NCI-H1105 (cell line): ENCODE measurements at regions not wholly inside any gene's neighbourhood (a gene's known extent, or its start where the extent isn't known, plus 50 kb on each side); places are given as distances from the start of the nearest gene placed in this dataset.
"Not testable (repeated sequence)": the region's sequence is repeated elsewhere in the genome, so short reads cannot be mapped to it uniquely, and the experiment has no call there.

Source experiments
- DNase-seq: peaks from one replicate; lab custom pipeline; 2025; lab: John Stamatoyannopoulos, UW

DNA sequence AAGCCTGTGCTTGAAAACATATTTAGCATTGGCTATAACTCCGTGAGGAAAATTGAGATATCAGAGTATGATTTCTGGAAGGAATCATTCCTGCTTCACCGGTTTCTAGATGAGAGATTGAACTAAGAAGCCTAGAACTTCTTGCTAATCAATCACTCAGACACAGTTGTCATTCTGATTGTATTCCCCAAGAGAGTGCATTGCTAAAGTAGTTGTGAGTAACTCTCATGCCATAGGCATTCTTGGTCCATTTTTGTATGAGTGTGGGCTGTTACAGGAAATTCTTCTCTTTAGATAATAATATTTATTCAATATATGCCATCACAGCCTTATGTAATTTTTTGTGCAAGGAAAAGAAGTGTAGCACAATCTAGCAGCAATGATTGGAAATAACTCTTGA, 893.3 kb upstream of the MDGA2 start:
- no peak for DNase-seq

DNA sequence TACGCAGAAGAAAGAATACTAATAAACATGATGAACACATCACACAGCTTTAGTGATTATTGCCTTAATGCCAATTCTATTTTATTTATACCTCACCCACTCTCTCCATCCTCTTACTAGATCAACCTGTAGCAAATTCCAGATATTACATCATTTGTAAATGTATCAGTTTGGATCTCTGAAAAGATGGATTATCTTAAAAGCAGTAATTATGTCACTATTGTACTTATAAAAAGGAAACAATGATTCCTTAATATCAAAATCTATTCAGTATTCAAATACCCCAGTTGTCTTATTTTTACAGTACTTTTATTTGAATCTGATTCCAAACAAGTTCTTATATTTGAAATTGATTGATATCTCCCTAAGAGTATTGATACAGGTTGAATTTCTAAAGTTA, 892.8 kb upstream of the MDGA2 start:
- no peak for DNase-seq

DNA sequence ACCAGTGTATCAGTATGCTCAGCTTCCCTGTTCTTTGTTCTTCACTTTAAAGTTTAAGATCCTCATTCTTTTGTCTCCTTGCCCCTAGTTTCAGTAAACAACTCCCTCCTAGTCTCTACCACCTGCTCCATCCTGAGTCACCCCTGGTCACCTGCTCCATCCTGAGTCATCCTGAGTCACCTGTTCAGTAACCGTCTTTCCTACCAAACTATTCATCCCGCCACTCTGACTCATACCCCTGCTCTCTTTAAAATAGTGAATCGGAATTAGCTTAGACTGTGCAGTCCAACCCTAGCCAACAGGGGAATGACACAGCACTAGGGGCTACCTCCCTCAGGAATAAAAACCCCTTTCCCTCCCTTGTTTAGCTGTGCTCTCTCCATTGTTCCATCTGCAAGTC, 888.1 kb upstream of the MDGA2 start:
- DNase-seq, result no peak

DNA sequence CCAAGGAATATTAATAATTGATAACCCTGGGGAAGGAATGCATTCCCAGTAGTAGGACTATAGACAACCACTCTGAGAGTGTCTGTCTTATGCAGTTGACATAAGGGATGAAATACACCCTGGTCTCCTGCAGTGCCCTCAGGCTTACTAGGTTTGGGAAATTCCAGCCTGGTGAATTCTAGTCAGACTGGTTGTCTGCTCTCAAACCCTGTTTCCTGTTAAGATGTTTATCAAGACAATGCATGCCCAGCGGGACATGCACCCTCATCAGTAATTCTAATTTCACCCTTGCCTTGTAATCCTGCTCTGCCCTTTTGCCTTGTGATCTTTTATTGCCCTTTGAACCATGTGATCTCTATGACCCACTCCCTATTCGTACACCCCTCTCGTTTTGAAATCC, 886.0 kb upstream of the MDGA2 start:
- not testable (repeated sequence) for DNase-seq

DNA sequence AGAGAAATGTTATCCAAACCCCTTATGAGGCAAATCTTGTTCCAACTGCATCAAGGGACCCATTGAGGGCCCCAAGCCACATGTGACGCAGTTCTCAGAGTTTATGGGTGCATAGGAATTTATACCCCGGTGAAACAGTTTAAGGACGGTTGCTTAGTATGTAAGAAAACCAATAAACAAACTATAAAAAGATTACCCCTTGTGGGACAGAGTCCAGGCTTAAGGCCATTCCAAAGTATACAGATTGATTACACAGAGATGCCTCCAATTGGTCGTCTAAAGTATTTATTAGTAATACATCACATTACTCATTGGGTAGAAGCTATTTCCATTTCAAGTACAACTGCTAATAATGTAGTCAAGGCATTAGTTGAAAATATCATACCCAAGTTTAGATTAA, 885.0 kb upstream of the MDGA2 start:
- DNase-seq, result no peak

DNA sequence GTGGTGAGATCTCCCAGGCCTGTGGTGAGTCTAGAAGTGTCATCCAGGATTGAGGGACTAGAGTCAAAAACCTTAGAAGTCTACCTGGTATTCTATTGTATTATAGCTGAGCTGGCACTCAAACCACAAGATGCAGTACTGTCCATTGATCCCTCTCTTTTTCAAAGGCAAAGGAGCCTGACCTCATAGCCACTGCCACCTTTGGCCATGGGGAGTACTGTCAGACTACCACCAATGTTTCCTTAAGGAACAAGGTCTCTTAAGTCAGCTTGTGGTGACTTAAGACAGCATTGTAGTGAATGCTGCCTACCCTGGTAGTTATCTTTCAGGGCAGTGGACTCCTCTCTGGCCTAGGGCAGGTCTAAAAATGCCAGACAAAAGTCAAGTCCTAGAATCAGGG, 878.0 kb upstream of the MDGA2 start:
- DNase-seq, result no peak

DNA sequence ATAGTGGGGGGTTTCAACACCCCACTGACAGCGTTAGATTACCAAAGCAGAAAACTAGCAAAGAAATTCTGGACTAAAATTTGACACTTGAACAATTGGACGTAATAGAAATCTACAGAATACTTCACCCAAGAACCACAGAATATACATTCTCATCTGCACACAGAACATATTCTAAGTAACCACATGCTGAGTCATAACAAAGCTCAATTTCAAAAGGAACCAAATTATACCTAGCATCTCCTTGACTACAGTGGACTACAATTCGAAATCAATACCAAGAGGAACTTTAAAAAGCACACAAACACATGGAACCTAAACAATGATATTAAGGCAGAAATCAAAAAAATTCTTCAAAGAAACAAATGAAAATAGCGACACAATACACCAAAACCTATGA, 871.6 kb upstream of the MDGA2 start:
- DNase-seq, result no peak

DNA sequence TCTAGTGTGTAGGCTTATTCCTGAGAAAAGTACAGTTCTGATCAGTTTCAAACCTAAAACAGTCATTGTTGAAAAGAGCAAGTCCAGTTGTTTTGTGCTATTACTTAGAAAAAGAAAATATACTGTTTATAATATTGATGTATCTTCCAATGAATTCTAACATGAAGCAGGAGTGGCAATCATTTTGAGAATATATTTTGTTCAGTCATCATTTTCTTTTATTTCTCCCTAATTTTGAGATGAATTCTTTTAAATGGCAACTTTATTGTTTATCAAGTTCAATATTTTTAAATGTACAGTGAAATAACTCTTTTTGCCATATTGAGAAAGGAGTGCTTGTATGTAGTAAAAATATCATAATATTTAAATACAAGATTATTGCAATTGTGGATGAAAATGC, 862.2 kb upstream of the MDGA2 start:
- no peak for DNase-seq

DNA sequence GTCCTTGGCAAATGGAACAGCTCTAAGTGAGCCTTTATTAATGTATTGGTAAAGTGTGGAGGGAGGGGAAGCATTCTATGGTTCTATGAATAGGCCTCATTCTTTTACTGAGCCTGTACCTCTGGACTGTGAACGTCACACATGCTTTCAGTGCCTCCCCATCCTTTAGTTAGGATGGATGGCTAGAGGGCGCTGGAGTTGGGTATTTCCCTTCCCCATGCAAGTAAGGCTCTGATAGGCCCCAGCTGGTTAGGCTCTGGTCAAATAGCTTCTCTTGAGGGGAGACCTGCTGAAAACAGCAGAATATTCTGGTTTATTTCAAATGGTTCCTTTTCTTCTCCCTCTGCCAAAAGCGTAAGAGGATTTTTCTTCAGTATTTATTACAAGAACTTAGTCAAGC, 860.9 kb upstream of the MDGA2 start:
- DNase-seq, result no peak

DNA sequence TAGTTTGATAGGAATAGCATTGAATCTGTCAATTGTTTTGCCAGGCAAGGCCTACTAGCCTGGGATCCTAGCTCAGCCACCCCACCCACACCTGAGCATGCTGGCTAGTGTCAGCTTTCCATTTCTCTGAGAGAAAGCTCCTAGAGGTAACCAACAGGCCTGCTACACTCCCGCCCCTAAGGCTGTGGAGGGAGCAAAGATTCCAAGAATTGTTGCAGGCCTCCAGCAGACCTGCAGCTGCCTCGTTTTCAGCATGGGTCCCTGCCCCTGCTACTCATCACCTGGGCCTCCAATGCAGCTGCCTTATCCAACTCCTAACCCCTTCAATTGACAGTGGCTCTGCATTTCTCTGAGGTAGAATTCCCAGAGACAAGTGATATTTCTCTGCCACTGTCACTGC, 852.4 kb upstream of the MDGA2 start:
- DNase-seq, result no peak

DNA sequence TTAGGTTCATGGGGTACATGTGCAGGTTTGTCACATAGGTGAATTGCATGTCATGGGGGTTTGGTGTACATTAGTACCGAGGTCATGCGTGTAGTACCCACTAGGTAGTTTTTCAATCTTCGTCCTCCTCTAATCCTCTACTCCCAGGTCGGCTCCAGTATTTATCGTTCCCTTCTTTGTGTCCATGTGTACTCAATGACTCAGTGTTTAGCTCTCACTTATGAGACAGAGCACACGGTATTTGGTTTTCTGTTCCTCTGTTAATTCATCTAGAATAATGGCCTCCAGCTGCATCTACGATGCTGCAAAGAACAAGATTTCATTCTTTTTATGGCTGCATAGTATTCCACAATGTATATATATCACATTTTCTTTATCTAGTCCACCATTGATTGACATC, 850.9 kb upstream of the MDGA2 start:
- DNase-seq, result no peak

DNA sequence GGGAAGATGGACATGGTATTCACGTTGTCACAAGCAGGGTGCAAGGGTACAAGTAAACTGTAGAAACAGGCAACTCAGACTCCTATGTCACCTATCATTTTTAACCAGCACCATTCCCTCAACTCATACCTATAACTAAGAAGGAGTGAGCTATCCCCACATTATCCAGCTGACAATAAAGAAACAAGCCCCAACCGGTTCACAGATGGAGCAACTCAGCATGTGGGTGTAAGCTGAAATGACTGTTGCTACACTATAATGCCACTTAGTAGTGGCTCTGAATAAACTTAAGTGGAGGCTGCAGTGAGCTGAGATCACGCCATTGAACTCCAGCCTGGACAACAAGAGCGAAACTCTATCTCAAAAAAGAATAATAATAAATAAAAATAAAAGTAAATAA, 829.5 kb upstream of the MDGA2 start:
- DNase-seq, result no peak

DNA sequence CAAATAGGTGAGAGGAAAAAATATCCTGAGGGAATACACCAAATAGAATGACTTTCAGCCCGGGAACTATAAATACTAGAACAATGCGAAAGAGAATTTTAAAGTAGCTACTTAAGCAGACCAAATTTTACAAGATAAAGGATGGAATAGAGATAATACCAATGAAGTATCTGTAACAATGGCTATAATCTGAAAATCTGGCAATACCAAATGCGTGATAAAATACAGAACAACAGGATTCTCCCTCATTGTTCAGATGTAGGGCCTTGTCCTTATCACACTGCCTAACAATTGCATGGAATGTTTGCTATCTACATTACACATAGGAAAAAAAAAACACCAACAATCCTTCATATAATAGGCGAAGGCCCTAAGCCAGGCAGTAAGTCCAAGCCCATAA, 815.4 kb upstream of the MDGA2 start:
- DNase-seq, result no peak

DNA sequence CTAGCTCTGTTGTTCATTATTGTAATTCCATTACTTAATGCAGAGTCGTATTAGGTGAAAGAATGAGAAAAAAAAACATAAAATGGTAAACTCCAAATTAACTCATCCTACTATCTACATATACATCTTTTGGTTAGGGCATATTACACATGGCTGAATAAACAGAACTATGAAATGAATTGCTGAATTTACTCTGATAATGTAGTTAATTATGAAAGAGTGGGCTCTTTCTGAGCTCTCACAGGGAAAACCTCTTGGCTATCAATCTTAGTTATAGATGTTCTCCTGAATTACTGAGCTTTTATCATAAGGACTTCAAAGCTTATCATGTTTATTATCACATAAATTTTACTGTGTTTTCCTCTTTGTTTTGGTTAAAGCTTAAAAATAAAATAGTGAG, 798.5 kb upstream of the MDGA2 start:
- DNase-seq, result no peak

DNA sequence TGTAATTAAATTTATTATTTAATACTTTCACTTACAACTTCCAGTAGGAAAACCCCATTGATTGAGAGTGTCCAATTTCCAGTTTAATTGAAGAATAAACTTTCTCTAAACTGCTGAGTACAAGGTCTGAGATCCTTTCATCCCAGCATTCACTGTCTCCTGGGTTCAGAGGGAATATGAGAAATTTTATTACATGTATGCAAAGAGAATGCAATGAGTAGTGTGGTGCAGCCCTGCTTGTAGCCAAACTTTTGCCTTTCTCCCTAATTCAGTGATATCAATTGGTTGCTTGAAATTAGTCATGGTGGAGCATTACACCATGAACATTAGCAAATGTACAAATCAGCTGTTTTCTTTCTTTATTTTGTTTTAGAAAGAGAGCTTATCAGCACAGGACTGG, 780.6 kb upstream of the MDGA2 start:
- no peak for DNase-seq

DNA sequence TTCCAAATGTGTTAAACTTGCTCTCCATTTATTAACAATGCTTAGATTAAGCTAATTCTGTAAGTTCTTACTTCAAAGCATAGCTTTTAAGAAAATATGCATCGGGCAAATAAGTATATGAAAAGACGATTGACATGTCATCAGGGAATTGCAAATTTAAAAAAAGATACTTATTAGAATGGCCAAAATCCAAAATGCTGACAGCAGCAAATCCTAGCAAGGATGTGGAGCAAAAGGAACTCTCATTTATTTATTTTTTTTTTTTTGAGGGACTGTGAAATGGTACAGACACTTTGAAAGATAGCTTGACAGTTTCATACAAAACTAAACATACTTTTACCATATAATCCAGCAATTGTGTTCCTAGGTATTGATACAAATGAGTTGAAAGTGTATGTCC, 779.5 kb upstream of the MDGA2 start:
- no peak for DNase-seq

DNA sequence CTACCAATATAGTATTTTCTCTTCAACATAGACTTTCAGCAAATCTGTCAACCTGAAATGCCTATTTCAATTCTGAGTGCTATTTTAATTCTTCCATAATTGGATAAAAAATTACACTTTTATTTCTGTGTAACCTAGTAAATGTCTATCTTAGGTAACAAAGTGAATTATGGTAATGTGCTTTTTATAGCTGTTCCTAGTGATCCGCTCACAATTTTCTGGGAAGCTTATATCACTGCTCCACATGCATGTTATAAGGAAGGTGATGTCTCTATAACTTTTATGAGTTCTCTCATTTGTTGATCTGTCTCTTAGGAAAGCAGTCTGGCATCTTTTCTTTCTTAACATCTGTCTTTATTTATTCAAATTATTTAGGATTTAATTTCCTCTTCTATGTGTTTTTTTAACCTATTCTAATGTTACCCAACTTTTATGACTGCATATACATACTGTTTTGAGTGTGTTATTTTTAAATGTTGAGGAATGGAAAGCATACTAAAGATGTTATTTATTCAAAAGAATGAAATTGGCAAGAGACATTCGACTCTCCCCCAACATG, 777.1 kb upstream of the MDGA2 start:
- no peak for DNase-seq

DNA sequence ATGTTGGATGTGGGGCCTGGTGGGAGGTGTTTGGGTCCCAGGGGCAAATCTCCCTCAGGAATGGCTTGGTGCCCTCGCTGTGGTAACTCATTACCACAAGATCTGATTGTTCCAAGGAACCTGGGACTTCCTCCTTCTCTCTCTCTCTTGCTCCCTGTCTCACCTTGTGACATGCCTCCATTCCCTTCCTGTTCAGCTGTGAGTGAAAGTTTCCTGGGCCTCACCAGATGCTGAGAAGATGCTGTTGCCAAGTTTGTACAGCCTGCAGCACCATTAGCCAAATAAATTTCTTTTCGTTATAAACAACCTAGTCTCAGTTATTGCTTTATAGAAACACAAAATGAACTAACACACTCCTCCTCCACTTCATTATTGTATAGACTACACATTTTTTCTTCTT, 759.8 kb upstream of the MDGA2 start:
- no peak for DNase-seq

DNA sequence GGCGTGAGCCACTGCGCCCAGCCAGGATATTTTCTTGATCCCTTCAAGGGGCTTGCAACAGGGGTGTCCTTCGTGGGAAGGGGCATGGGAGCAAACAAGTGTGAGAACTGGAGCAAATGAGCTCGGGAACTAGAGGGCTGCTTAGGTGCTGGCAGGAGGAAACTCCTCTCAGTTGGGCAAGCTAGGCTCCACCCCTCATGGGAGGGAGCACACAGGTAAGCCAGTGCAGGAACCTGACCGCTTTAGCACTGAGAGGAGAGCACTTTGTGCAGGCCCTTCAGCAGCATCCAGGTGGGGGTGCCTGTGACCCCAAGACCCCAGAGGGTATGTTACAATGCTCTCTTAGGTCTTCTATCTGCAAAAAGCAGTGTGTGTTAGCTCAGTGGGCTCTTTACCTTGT, 755.4 kb upstream of the MDGA2 start:
- no peak for DNase-seq

DNA sequence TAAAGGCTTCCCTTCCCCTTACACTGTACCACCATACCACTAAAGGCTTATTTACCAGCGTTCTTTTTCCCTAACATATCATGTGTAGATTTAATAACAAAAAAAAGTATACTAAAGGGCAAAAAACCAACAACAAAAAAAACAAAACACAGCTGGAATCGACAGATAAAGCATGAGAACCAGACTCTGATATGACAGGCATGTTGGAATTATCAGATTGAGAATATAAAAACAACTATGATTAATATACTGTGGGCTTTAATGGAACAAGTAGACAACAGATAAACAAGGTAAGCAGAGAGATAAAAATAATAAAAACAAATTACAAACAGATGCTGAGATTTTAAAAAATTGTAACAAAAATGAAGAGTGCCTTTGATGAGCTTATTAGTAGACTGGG, 754.1 kb upstream of the MDGA2 start:
- DNase-seq, result no peak

DNA sequence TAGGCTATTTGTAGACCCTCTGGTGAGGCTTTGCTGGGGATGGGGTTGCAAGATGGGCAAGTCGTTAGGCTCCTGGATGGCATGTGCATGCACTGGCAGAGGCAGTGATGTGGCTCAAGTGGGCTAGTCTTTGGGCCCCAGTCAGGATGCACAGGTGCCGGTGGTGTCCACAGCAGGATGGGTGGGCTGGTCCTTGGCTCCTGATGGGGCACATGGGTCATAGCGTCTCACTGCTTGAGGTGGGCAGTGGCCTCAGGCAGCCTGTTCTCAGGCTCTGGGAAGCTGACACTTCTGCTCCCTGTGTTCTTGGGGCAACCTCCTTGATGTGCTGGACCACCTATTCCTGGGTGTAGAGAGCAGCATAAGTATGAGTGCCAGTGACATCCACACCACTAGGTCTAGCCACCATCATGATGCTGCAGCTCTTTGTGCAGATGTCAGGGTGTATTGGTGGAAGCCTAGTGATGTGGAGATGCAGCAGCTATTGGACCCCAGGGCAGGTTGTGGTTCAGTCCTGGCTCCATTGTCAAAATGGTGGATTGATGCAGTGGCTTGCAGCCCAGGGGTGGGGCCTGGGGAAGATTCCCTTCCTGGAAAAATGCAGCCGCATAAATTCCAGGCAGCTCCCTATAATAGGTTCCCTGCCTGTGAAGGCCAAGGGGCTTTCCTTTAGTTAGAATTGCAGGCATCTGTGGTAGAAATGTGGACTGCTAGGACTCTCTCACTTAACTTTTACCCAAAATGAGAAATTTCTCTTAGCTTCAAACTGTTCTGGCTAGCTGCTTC, 742.5 kb upstream of the MDGA2 start:
- no peak for DNase-seq

DNA sequence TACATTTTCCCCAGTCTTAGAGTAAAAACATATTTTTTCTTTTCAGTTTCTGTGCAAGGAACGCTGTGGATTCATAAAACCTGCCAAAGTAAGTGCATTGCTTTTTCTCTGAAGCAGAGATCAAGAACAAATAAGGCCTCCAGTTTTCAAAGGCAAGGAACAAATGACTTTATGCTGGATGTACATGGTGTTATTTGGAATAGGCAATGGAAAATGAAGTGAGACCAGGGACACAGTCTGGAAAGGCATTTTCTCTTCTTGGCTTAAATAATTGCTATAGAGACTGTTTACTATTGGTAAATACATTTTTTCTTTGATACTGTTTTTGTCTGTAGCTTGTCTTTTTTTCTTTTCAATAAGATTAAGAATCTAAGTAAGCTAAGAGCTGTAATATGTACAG, 725.9 kb upstream of the MDGA2 start:
- DNase-seq, result no peak

DNA sequence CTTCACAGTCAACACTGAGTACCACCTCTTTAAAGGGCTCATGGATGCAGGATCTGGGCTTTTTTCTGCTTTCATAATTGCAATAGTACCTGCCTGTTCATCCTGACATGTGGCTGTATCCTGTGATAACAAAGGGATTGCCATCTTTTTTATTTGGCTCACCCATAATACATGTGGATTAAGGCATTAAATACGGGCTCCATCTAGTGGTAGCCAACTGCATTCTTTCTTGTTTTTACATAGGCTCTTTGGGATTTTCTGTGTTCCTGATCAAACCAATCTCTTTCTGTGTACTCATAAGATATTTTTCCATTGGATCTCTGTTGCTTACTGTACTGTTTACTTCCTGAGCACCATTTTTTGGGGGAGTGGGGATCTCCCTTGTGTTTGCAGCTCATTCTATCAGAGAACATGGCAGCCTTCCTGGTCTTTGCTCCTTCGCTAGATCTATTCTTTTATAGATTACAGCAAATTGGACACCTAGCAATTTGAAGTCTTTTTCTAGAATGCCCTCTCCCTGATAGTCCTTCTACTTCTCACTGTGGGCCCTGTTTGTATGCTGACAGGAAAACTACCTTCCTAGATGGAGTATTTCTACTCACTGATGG, 723.4 kb upstream of the MDGA2 start:
- peak; percentile 31 for DNase-seq

DNA sequence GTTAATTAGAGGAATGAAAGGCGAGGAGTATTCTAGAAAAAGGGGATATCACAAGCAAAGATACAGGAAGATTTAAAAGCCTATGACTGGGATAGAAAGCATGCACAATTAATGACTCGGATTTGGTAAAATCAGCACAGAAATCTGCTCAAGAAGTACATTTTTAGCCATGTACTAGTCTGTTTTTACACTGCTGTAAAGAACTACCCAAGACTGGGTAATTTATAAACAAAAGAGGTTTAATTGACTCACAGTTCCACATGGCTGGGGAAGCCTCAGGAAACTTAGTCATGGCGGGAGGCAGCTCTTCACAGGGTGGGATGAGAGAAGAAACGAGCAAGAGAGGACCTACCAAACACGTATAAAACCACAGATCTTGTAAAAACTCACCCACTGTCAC, 716.3 kb upstream of the MDGA2 start:
- no peak for DNase-seq
